Psoas muscle (tissue), 7 donors: ENCODE measurements at regions not wholly inside any gene's neighbourhood (a gene's known extent, or its start where the extent isn't known, plus 50 kb on each side); places are given as distances from the start of the nearest gene placed in this dataset.
A peak's percentile ranks its signal among the peaks of the same experiment; 100 is the strongest.

Experiments
- ATAC-seq, 4 donors: fragments of 200-7000 bp; cut with Tn5 transposase; one replicate each; pipeline ENCODE4 v1.9.1; 2020; ENCODE audit warnings: moderate library complexity in 3 of 4, mild to moderate bottlenecking in 2 of 4
- DNase-seq, 2 donors: peaks; one replicate each; pipeline ENCODE4 v3.0.0-alpha.2; 2020
- H3K27ac ChIP-seq: fragments of 200-600 bp; one replicate; pipeline ENCODE4 v1.8.0; 2022
- H3K27me3 ChIP-seq, 3 donors: fragments of 200-600 bp in 1 of 3; one replicate each; pipeline versions ENCODE4 v1.6.1 to v1.8.0; 2013 to 2022; ENCODE audit warnings: low read length in 2 of 3, mild to moderate bottlenecking in 2 of 3, moderate library complexity in 1 of 3; ENCODE audit not compliant: insufficient read depth in 3 of 3
- H3K36me3 ChIP-seq, 2 donors: fragments of 200-600 bp in 1 of 2; one replicate each; pipeline versions ENCODE4 v1.6.1 to v1.8.0; 2013 to 2022; ENCODE audit warnings: low read depth in 1 of 2, mild to moderate bottlenecking in 1 of 2, moderate library complexity in 1 of 2; ENCODE audit not compliant: insufficient read depth in 1 of 2
- H3K4me1 ChIP-seq: fragments of 200-600 bp; one replicate; pipeline ENCODE4 v1.8.0; 2022
- H3K4me3 ChIP-seq: fragments of 200-600 bp; one replicate; pipeline ENCODE4 v1.8.0; 2022; ENCODE audit warnings: mild to moderate bottlenecking
- H3K9me3 ChIP-seq: fragments of 200-600 bp; one replicate; pipeline ENCODE4 v1.8.0; 2022
- WGBS, 3 donors: extraction: QIAGEN DNeasy Blood & Tissue Kit; methylation state at CpG; one replicate each; pipeline versions ENCODE4 v1.1.6 to v1.1.7; 2013; 5-methylcytosine and 5-hydroxymethylcytosine counted together
- intact Hi-C, 2 donors: fragments of 100-400 bp; cut with DNase I; formaldehyde crosslinking; loops; one replicate each; pipeline versions ENCODE4 v1.11.0 to v1.14.2; 2022
- TF ChIP-seq, protein P1 (sequence below): fragments of 200-600 bp; IDR thresholded peaks from one replicate; pipeline ENCODE4 v1.8.0; 2022; ENCODE audit warnings: antibody characterized with exemption
- donor health status: healthy with polysubstance abuse.
- donor health status: DM: no; HTN: no; CAD: no; lungs with moderate emphysema.
- donor health status: Bipolar disorder and iron deficiency.
- donor health status: healthy.
- donor health status: DM: yes; HTN: yes; CAD: no.
- donor health status: DM: no; HTN: no; CAD: no.
- donor health status: DM: yes; HTN: yes; CAD: no.

DNA sequence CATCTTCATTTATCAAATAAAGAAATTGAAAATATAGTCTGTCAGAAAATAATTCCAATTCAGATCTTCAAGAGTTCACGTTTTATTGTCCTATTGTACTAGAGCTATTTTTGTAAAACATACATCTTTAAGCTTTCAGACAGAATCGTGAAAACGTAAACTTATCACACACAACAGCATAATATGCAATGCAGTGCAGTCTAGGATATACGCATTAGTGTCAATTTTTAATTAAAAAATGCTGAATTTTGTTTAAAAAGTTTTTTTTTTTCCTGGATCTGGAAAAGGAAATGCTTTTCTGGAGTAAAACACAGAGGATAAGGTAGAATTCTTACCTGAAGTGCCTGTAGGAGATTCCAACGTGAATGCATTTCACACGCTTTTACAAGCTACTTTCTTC is 458.2 kb upstream of the KLF6 start:
- peak overlapping the region; percentile 73 for H3K27ac ChIP-seq
- no peak for ATAC-seq
- intact Hi-C loops = loop anchor here in 1 of 2 donors (5.0 to 10.0 kb wide), 3 partner anchors 402 to 524 kb away; no protein-coding TSS in a partner anchor
- DNase-seq = no peak
- H3K4me3 ChIP-seq = peak overlapping the region; percentile 48
- no peaks in the 10 kb centered on the region for H3K9me3 ChIP-seq
- peaks cover 33% of the 10 kb centered on the region for H3K4me1 ChIP-seq
- TF ChIP-seq, protein P1, sequence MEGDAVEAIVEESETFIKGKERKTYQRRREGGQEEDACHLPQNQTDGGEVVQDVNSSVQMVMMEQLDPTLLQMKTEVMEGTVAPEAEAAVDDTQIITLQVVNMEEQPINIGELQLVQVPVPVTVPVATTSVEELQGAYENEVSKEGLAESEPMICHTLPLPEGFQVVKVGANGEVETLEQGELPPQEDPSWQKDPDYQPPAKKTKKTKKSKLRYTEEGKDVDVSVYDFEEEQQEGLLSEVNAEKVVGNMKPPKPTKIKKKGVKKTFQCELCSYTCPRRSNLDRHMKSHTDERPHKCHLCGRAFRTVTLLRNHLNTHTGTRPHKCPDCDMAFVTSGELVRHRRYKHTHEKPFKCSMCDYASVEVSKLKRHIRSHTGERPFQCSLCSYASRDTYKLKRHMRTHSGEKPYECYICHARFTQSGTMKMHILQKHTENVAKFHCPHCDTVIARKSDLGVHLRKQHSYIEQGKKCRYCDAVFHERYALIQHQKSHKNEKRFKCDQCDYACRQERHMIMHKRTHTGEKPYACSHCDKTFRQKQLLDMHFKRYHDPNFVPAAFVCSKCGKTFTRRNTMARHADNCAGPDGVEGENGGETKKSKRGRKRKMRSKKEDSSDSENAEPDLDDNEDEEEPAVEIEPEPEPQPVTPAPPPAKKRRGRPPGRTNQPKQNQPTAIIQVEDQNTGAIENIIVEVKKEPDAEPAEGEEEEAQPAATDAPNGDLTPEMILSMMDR = no peak
- H3K27me3 ChIP-seq = no peaks in the 10 kb centered on the region
- H3K36me3 ChIP-seq = no peaks in the 10 kb centered on the region
- WGBS, 3 donors = 79 to 84% (median 81%) methylated on average over 6 of the region's 6 CpGs

DNA sequence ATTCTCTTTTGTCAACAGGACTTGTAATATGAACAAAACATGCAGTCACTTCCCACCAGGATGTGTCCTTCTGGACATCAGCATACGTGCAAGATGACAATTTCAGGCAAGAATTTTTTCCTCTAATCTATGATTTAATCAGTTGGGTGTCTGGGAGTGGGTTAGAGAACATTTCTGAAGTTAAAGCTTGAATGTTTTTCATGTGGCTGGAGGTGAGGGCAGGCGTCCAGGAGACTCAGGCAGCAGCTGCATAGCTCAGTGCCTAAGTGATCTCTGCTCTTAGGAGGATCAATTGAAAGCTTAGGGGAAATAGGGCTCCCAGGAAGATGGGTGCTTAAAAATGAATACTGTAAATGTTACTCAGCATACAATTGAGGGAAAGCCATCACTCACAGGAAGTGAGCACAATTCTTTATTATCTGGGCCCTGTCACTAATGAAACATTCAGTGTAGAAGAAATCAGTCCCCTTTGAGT is 457.6 kb upstream of the KLF6 start:
- Histone ChIP-seq H3K27ac (peak overlapping the region; percentile 73), H3K4me1 (peaks cover 33% of the 10 kb centered on the region), H3K36me3 (no peaks in the 10 kb centered on the region), H3K27me3 (no peaks in the 10 kb centered on the region), H3K9me3 (no peaks in the 10 kb centered on the region), H3K4me3 (peak overlapping the region; percentile 48)
- intact Hi-C loops = loop anchor here in 1 of 2 donors (5.0 to 10.0 kb wide), 3 partner anchors 402 to 525 kb away; no protein-coding TSS in a partner anchor
- TF ChIP-seq, protein P1 = no peak
- WGBS, 3 donors = 16 to 34% (median 30%) methylated on average over 2 of the region's 2 CpGs
- ATAC-seq = peak; percentile 43 to 67 (median 56)
- no peak for DNase-seq

DNA sequence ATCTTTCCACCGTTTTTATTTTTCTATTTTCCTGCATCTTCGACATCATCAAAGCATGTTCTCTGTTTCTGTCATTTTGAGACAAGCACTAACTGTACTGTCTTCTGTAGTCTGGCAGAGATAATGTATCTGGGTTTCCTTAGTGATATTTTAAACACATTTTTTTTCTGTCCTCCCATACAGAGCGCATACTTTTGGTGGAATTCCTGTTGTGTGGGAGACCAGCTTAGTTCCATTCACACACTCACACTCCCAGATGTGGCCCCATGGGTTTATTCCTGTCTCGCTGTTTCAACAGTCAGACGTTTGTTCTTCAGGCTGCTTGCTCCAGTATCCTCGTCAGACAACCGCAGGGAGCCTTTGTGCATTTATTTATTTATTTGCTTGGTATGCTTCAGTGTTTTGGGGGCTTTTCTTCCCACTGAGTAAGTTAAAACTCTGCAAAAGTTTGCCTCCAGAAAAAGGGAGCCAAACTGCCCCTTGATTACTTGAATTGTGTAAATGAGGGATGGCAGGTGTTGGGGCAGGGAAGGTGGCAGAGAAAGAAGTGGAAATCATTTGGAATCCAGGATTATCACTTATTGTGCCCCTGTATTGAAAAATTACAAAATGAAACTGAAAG is 456.8 kb upstream of the KLF6 start:
- intact Hi-C loops = loop anchor here in 1 of 2 donors (5.0 to 10.0 kb wide), 3 partner anchors 403 to 525 kb away; no protein-coding TSS in a partner anchor
- Histone ChIP-seq H3K9me3 (no peaks in the 10 kb centered on the region), H3K4me3 (peak overlapping the region; percentile 48), H3K27ac (peak overlapping the region; percentile 73), H3K36me3 (no peaks in the 10 kb centered on the region), H3K4me1 (peaks cover 33% of the 10 kb centered on the region), H3K27me3 (no peaks in the 10 kb centered on the region)
- TF ChIP-seq, protein P1 = no peak
- DNase-seq (no peak), ATAC-seq (peak; percentile 50 to 79 (median 64))
- WGBS, 3 donors = 15 to 22% (median 19%) methylated on average over 7 of the region's 7 CpGs

DNA sequence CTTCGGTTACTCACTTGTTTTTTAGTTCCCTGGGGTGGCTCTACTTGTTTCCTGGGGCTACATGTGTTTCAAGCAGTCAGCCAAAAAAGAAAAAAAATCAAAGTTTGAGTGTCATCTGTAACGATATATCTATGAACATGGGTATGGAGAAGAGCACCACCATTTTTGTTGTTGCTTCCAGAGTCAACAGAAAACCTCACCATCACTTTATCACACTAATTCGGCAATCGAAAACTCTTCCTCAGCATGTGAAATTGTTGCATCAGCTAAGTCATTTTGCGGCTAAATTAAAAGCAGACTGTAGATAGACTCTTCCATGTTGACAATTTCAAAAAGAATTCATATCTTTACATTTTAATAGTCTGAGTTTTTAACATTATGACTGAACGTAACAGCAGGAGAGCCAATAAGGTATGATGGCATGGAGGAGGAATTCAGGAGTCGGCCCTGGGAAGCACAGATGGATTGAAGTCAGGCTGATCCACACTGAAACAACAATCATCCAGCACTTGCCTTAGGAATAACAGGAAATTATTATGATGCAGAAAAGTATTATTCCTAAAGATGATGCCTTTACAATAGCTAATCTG is 455.7 kb upstream of the KLF6 start:
- Histone ChIP-seq H3K9me3 (no peaks in the 10 kb centered on the region), H3K27ac (peak overlapping the region; percentile 73), H3K36me3 (no peaks in the 10 kb centered on the region), H3K27me3 (no peaks in the 10 kb centered on the region), H3K4me1 (peaks cover 33% of the 10 kb centered on the region), H3K4me3 (peak overlapping the region; percentile 48)
- 58 to 71% (median 62%) methylated on average over 7 of the region's 7 CpGs for WGBS, 3 donors
- DNase-seq (no peak), ATAC-seq (no peak)
- intact Hi-C loops = loop anchor here in 1 of 2 donors (5.0 to 10.0 kb wide), 3 partner anchors 404 to 527 kb away; no protein-coding TSS in a partner anchor
- TF ChIP-seq, protein P1 = no peak
